ENCODE measurements at regions not wholly inside any gene's neighbourhood (a gene's known extent, or its start where the extent isn't known, plus 50 kb on each side); places are given as distances from the start of the nearest gene placed in this dataset.
A peak's percentile ranks its signal among the peaks of the same experiment; 100 is the strongest.
"Not testable (repeated sequence)": the region's sequence is repeated elsewhere in the genome, so short reads cannot be mapped to it uniquely, and the experiment has no call there.

- DNase-seq: no peak
Observed at GRCh38 chr13:33561627-33562026, 256.3 kb upstream of the RFC3 start.

DNA sequence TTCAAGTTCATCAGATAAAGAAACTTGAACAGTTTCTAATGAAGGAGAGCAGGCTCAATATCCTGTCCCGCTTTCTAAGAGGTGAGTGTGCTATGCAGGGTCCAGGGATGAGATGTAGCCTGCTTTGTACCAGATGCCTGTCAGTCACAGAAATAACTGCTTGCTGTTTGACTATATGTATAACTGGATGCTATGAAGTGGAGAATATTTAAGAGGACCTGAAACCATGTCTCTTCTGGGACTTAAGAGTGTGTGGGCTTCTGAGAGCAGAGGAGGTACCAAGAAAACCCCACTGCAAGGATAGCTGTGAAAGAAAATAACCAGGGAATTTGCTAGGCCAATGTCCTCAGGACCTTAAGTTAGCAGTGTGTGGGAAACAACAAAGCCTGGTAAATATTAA, 246.3 kb upstream of the RFC3 start:
- DNase-seq: no peak

- not testable (repeated sequence) for DNase-seq
Observed at GRCh38 chr13:33572322-33572721, 245.6 kb upstream of the RFC3 start.

DNA sequence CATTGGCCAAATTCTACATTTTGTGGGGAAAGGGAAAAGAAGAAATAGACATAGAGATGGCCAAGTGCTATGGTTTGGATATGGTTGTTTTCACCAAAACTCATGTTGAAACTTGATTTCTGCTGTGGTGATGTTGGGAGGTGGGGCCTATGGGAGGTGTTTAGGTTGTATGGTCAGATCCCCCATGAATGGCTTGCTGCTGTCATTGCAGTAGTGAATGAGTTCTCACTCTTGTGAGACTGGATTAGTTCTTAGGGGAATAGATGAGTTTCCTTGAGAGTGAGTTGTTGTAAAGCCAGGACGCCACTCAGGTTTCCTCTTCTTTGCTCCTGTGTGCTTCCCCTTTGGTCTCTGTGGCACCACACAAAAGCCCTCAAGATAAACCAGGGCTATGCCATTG, 242.6 kb upstream of the RFC3 start:
- DNase-seq: no peak

DNA sequence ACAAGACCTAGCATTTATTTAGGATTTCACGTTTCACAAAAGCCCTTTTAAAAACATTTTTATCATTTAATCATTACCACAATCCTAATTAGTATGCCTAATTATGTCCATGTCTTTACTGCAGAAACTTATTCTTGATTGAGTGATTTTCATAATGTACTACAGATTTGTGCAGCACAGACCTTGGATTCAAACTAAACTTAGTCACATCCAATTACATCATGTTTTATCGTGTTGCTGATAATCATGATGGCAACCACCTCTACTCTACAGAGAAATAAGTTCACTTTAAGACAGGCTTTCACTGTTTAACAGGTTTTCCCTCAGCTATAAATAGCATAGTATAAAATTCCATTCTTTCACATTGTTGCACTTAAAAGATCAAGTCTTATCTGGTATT, 240.9 kb upstream of the RFC3 start:
- no peak for DNase-seq

DNA sequence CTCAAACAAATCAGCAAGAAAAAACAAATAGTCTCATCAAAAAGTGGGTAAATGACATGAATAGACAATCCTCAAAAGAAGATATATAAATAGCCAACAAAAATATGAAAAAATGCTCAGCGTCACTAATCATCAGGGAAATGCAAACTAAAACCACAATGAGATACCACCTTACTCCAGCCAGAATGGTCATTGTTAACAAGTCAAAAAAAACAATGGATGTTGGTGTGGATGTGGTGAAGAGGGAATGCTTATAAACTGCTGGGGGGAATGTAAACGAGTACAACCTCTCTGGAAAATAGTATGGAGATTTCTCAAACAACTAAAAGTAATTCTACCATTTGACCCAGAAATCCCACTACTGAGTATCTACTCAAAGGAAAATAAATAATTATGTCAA, 239.2 kb upstream of the RFC3 start:
- DNase-seq: no peak

DNA sequence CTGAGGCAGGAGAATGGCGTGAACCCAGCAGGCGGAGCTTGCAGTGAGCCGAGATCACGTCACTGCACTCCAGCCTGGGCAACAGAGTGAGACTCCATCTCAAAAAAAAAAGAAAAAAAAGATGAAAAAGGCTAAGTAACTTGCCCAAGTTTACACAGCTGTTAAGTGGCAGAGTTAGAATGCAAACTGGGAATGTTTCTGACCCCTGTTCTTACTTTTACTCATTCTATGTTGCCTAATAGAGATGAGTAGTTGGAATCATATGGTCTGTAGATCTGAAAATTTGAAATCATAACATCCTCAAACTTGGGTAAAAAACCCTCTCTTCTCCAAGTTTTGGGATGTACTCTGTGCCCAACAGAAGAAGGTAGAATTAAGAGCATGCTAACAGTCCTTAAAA, 235.8 kb upstream of the RFC3 start:
- DNase-seq: no peak

DNA sequence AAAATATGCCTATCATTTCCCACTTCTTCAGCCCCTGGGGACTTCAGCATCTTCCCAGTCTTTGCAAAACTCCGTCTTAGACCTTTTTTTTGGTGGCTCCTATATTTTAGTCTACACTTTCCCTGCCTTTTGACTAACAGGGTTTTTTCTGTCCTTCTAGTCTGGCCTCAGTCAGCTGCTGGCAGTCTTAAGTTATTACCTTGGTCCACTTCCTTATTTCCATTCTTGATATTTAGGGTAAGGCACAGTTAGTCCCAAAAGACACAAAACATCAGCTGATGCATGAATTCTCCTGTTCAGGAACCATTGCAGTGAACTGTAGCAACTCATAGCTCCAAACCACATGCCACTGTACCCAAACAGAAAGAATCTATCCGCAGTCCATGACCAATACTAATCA, 234.6 kb upstream of the RFC3 start:
- no peak for DNase-seq

GRCh38 chr13:33590936-33591335, 227.0 kb upstream of the RFC3 start:
- DNase-seq: no peak

- DNase-seq: no peak
Observed at GRCh38 chr13:33606692-33607091, 211.3 kb upstream of the RFC3 start.

- peak; percentile 43 for DNase-seq
Observed at GRCh38 chr13:33610438-33611120, 207.4 kb upstream of the RFC3 start.

GRCh38 chr13:33611121-33611805, 206.7 kb upstream of the RFC3 start:
- DNase-seq: peak; percentile 19

DNA sequence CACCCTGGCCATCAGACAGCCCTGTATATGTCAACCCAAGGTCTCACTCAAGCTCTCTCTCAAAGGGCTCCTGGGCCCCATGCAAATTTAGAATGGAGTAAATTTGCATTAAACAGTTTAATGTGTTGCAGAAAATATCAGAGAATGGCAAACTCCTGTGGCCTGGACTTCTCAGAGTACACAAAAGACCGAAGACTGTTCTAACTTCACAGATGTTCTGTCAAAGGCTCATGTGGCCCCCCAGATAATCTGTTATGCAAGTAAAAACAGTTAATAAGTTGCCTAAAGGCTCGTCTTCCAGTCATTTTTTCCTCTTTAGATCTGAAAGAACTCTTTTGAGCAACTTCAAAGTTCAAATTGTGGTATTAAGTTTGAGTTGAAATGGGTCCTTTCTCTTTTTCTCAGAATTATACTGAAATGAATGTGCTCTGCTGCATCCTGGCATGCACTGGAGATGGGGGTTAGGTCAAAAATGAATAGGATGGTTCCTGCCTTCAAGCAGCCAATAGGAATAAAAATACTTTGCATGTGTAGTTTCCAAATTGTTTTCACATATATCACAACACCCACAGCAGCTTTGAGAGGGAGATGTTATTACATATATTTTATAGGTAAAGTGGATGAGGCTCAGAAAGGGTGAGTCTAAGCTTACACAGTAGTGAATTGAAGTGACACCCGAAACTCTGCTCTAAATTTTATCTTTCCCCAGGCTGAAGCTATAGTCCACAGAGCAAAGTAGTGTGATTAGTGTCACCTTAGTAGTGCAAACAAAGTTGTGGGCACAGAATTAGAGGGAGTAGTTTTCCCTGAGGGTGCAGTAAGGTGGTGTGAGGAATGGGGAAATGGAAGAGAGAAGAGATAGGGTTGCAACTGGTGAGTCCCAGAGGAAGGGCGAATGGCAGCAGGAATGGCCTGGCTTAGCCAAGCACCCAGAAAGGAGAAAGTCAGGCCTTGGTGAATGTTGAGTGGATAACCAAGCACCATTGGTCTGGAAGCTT, 205.0 kb upstream of the RFC3 start:
- DNase-seq: no peak

DNA sequence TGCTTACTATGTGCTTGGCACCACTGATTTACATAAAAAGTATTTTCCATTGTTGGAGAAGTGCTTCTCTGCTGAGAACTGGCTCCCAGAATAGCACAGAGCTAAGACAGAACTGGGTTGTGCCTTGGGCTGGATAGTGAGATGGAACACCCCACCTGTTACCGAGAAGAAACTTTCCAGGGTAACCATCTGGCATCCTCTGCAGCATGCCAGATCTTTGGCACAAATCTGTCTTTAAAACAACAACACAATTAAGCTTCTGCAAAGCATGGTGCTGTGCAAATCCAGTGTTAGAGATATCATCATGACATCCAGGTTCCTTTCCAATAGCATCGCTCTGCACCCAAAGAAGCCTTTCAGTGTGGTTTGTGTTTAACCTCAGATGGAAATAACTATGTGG, 202.5 kb upstream of the RFC3 start:
- no peak for DNase-seq

GRCh38 chr13:33616130-33616529, 201.8 kb upstream of the RFC3 start:
- DNase-seq: no peak

DNA sequence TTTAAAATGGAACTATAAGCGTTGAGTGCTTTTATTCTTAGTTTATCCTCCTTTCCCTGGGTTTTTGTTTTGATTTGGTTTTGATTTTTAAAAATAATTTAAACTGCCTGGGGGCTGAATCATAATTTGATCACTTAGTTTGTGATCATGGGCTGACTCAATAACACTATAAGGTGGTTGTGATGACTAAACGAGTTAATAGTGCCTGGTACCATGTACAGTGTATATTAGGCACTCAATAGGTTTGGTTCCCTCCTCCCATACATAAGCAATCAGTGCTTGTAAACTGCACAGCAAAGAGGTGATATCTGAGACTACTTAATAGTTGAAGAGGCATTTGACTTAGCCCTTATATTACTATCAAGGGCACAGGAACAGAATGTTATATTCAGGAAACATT, 200.9 kb upstream of the RFC3 start:
- no peak for DNase-seq

GRCh38 chr13:33624253-33624652, 193.7 kb upstream of the RFC3 start:
- DNase-seq: no peak

DNA sequence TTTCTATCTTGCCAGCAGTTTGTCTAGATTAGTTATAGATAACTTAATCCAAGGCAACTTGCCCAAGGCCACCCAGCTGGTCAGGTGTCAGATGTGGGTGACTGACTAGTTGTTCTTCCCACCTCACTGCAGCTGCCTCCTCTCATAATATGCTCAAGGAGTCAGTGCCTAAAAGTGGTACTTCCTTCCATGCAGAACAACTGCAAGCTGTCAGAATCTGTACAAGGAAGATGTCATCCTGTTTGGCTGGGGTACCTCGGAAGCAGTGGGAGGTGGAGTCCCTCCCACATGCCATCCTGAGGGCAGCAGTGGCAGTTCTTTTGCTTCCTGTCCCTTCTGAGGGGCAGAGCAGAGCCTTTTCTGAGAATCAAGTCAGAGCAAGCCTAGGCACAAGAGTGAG, 193.2 kb upstream of the RFC3 start:
- no peak for DNase-seq

- DNase-seq: no peak
Observed at GRCh38 chr13:33626407-33626806, 191.5 kb upstream of the RFC3 start.

- DNase-seq: no peak
Observed at GRCh38 chr13:33628662-33629061, 189.3 kb upstream of the RFC3 start.

DNA sequence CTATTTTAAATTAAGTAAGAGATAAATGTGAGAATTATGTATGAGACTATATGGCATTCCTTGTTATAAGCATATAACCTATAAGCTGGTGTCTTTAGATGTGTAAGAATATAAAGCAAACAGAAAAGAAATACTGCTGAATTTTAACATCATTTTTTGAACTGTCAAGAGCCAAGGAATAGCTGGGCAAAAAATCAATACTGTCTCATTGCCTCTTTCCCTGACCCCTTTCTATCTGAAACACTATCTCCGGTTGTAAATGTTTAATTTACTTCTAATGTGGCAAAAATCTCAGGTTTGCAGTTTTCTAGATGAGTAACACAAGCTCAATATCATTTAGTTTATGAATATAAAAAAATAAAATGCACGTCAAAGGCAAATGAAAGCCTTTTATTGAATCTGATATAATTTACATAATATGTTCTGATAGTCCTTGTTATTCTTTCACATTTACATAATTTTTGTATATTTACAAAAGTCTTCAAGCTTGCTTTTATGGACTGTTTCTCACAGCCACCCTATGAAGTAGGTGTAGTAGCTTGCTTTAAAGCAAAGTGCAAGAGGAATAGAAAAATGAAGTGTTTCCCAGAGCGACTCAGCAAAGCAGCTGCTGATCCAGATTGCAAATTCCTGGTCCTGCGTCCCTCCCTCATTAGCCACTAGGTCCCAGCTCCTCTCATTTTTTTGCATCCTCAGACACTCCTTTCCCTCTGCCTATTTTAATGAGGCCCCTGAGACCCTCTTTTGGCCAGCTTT, 188.2 kb upstream of the RFC3 start:
- no peak for DNase-seq

- no peak for DNase-seq
Observed at GRCh38 chr13:33633701-33634545, 184.0 kb upstream of the RFC3 start.

All from activated T-cell treated with anti-CD3 and anti-CD28 coated beads, Interleukin-2, amount 50 U/mL, for 1 hour (primary cell).